Medulla oblongata (tissue), 1 donor: ENCODE measurements at regions not wholly inside any gene's neighbourhood (a gene's known extent, or its start where the extent isn't known, plus 50 kb on each side); places are given as distances from the start of the nearest gene placed in this dataset.
A peak's percentile ranks its signal among the peaks of the same experiment; 100 is the strongest.
"Not testable (repeated sequence)": the region's sequence is repeated elsewhere in the genome, so short reads cannot be mapped to it uniquely, and the experiment has no call there.

ENCODE experiments used
- DNase-seq: peaks from one replicate; pipeline ENCODE4 v3.0.0-alpha.2; 2015; ENCODE audit errors: extremely low spot score

GRCh38 chr3:147672035-147672434, 262.9 kb downstream of the ZIC1 start:
- no peak for DNase-seq

GRCh38 chr3:147672436-147672835, 263.3 kb downstream of the ZIC1 start:
- no peak for DNase-seq

GRCh38 chr3:147675761-147676160, 266.6 kb downstream of the ZIC1 start:
- no peak for DNase-seq

GRCh38 chr3:147680837-147681483, 271.8 kb downstream of the ZIC1 start:
- DNase-seq: peak; percentile 32

- no peak for DNase-seq
These were observed 279.7 kb downstream of the ZIC1 start for GRCh38 chr3:147688868-147689267.

- no peak for DNase-seq
These were observed 290.1 kb downstream of the ZIC1 start for GRCh38 chr3:147699175-147699838.

- DNase-seq: no peak
These were observed 292.0 kb downstream of the ZIC1 start for GRCh38 chr3:147701195-147701594.

GRCh38 chr3:147702509-147702908, 293.3 kb downstream of the ZIC1 start:
- no peak for DNase-seq

- peak; percentile 57 for DNase-seq
These were observed 296.5 kb downstream of the ZIC1 start for GRCh38 chr3:147705651-147706051.

- DNase-seq: not testable (repeated sequence)
These were observed 301.6 kb downstream of the ZIC1 start for GRCh38 chr3:147710753-147711152.

- DNase-seq: no peak
These were observed 303.2 kb downstream of the ZIC1 start for GRCh38 chr3:147712357-147712756.

- DNase-seq: not testable (repeated sequence)
These were observed 303.6 kb downstream of the ZIC1 start for GRCh38 chr3:147712758-147713157.

GRCh38 chr3:147713234-147714133, 304.3 kb downstream of the ZIC1 start:
- no peak for DNase-seq

GRCh38 chr3:147729641-147730040, 320.5 kb downstream of the ZIC1 start:
- DNase-seq: no peak

- DNase-seq: no peak
These were observed 321.1 kb downstream of the ZIC1 start for GRCh38 chr3:147730284-147730683.

- DNase-seq: no peak
These were observed 324.1 kb downstream of the ZIC1 start for GRCh38 chr3:147733217-147733616.

- DNase-seq: no peak
These were observed 326.5 kb downstream of the ZIC1 start for GRCh38 chr3:147735616-147736015.

- no peak for DNase-seq
These were observed 327.1 kb downstream of the ZIC1 start for GRCh38 chr3:147736226-147736625.

GRCh38 chr3:147737376-147737775, 328.2 kb downstream of the ZIC1 start:
- no peak for DNase-seq

GRCh38 chr3:147740928-147741327, 331.8 kb downstream of the ZIC1 start:
- no peak for DNase-seq

- DNase-seq: no peak
These were observed 335.8 kb downstream of the ZIC1 start for GRCh38 chr3:147744967-147745366.

GRCh38 chr3:147755310-147755709, 346.1 kb downstream of the ZIC1 start:
- DNase-seq: no peak

- DNase-seq: no peak
These were observed 347.3 kb downstream of the ZIC1 start for GRCh38 chr3:147756476-147756875.
